ENCODE measurements at regions not wholly inside any gene's neighbourhood (a gene's known extent, or its start where the extent isn't known, plus 50 kb on each side); places are given as distances from the start of the nearest gene placed in this dataset.

GRCh38 chr21:28135646-28136045 is 857.0 kb downstream of the LTN1 start:
- Histone ChIP-seq H3K9ac (ENCODE audit: low read length) (no peak overlapping the region), H2AFZ (ENCODE audit: insufficient read depth, low read depth, low read length, poor library complexity, severe bottlenecking) (no peak overlapping the region), H3K4me3 (ENCODE audit: control extremely low read depth in 1 of 5, extremely low read depth in 1 of 5, insufficient read depth in 1 of 5, low read depth in 2 of 5, low read length in 4 of 5) (no peak overlapping the region), H3K9me3 (ENCODE audit: control extremely low read depth in 1 of 3, control insufficient read depth in 2 of 3, insufficient read depth in 1 of 3, low read length in 2 of 3) (peaks cover 0 to 7% (median 6%) of the 10 kb centered on the region in 3 donors), H3K36me3 (replicated peaks in 1 of 2; ENCODE audit: control extremely low read depth in 1 of 2, control insufficient read depth in 1 of 2, extremely low read depth in 1 of 2, insufficient read depth in 2 of 2, low read length in 1 of 2) (no peaks in the 10 kb centered on the region), H3K4me2 (replicated peaks; ENCODE audit: low read depth, low read length, poor library complexity, severe bottlenecking) (no peak overlapping the region), H3K79me2 (ENCODE audit: control insufficient read depth, insufficient read depth, low read length) (no peaks in the 10 kb centered on the region), H4K20me1 (ENCODE audit: control insufficient read depth, insufficient read depth, low read length, poor library complexity, severe bottlenecking) (no peaks in the 10 kb centered on the region), H3K27me3 (replicated peaks in 1 of 4; ENCODE audit: control extremely low read depth in 1 of 4, control insufficient read depth in 3 of 4, insufficient read depth in 4 of 4, low read length in 3 of 4) (no peaks in the 10 kb centered on the region), H3K27ac (ENCODE audit: low read length in 2 of 2) (no peak overlapping the region), H3K4me1 (ENCODE audit: control insufficient read depth in 2 of 2, insufficient read depth in 2 of 2, low read length in 2 of 2) (no peaks in the 10 kb centered on the region)
- Mint-ChIP-seq H3K27me3 (no peaks in the 10 kb centered on the region), H3K27ac (no peak overlapping the region), H3K9me3 (ENCODE audit: insufficient read depth) (peaks cover 12% of the 10 kb centered on the region), H3K4me3 (no peak overlapping the region), H3K4me1 (no peaks in the 10 kb centered on the region)
- no peak for ATAC-seq (ENCODE audit: low read depth)
- no peak for DNase-seq
- 80% methylated on average over 1 of the region's 2 CpGs for WGBS (ENCODE audit: insufficient coverage)
- intact Hi-C loops (cut with micrococcal nuclease): no loop called here
- POLR2A ChIA-PET: no interaction called here
- CTCF ChIA-PET: no interaction called here
- TF ChIP-seq CTCF (IDR thresholded peaks at IDR 0.05) (no peak), EZH2 (IDR thresholded peaks at IDR 0.05; ENCODE audit: borderline replicate concordance, insufficient read depth, low read depth, low read length, poor library complexity, severe bottlenecking) (no peak)

GRCh38 chr21:28133116-28133515 is 859.6 kb downstream of the LTN1 start:
- POLR2A ChIA-PET: no interaction called here
- no peaks in the 10 kb centered on the region for H3K4me1 ChIP-seq (ENCODE audit: control insufficient read depth in 2 of 2, insufficient read depth in 2 of 2, low read length in 2 of 2)
- intact Hi-C loops (cut with micrococcal nuclease): no loop called here
- no peaks in the 10 kb centered on the region for H4K20me1 ChIP-seq (ENCODE audit: control insufficient read depth, insufficient read depth, low read length, poor library complexity, severe bottlenecking)
- H3K79me2 ChIP-seq (ENCODE audit: control insufficient read depth, insufficient read depth, low read length): no peaks in the 10 kb centered on the region
- H3K27me3 ChIP-seq (replicated peaks in 1 of 4; ENCODE audit: control extremely low read depth in 1 of 4, control insufficient read depth in 3 of 4, insufficient read depth in 4 of 4, low read length in 3 of 4): no peaks in the 10 kb centered on the region
- Mint-ChIP-seq H3K27ac (no peak overlapping the region), H3K4me1 (no peaks in the 10 kb centered on the region), H3K27me3 (no peaks in the 10 kb centered on the region), H3K4me3 (no peak overlapping the region), H3K9me3 (ENCODE audit: insufficient read depth) (peaks cover 10% of the 10 kb centered on the region)
- ATAC-seq (ENCODE audit: low read depth): no peak
- no peak for DNase-seq
- H3K36me3 ChIP-seq (replicated peaks in 1 of 2; ENCODE audit: control extremely low read depth in 1 of 2, control insufficient read depth in 1 of 2, extremely low read depth in 1 of 2, insufficient read depth in 2 of 2, low read length in 1 of 2): no peaks in the 10 kb centered on the region
- TF ChIP-seq EZH2 (IDR thresholded peaks at IDR 0.05; ENCODE audit: borderline replicate concordance, insufficient read depth, low read depth, low read length, poor library complexity, severe bottlenecking): no peak
- TF ChIP-seq CTCF (IDR thresholded peaks at IDR 0.05): no peak
- peaks cover 0 to 11% (median 6%) of the 10 kb centered on the region in 3 donors for H3K9me3 ChIP-seq (ENCODE audit: control extremely low read depth in 1 of 3, control insufficient read depth in 2 of 3, insufficient read depth in 1 of 3, low read length in 2 of 3)
- H3K27ac ChIP-seq (ENCODE audit: low read length in 2 of 2): no peak overlapping the region
- WGBS (ENCODE audit: insufficient coverage): no CpG with 5 or more reads among the region's 2 CpGs
- no peak overlapping the region for H3K4me2 ChIP-seq (replicated peaks; ENCODE audit: low read depth, low read length, poor library complexity, severe bottlenecking)
- no peak overlapping the region for H3K4me3 ChIP-seq (ENCODE audit: control extremely low read depth in 1 of 5, extremely low read depth in 1 of 5, insufficient read depth in 1 of 5, low read depth in 2 of 5, low read length in 4 of 5)
- CTCF ChIA-PET: no interaction called here
- H2AFZ ChIP-seq (ENCODE audit: insufficient read depth, low read depth, low read length, poor library complexity, severe bottlenecking): no peak overlapping the region
- no peak overlapping the region for H3K9ac ChIP-seq (ENCODE audit: low read length)
